HepG2 (cell line): ENCODE measurements at regions not wholly inside any gene's neighbourhood (a gene's known extent, or its start where the extent isn't known, plus 50 kb on each side); places are given as distances from the start of the nearest gene placed in this dataset.

Experiments
- ATAC-seq: fragments of 200-7000 bp; cut with Tn5 transposase; 3 replicates; pipeline ENCODE4 v1.9.1; 2020; ENCODE audit warnings: mild to moderate bottlenecking, moderate library complexity
- BruUV-seq: library from RNA; stranded (reverse); fragments of 400-500 nt; replicated peaks from 2 replicates; lab custom pipeline; 2021; lab: Mats Ljungman, UMichigan
- CTCF ChIA-PET: fragments of 300-600 bp; formaldehyde crosslinking; extraction: SDS; loops from one replicate; lab custom pipeline; 2021; ENCODE audit warnings: low total read pairs, inconsistent platforms, low intra/inter-chr PET ratio; lab: Yijun Ruan, JAX
- POLR2A ChIA-PET: fragments of 350-600 bp; sonication (Branson Sonifier 250); formaldehyde crosslinking; loops from one replicate; lab custom pipeline; 2020; ENCODE audit warnings: antibody characterized with exemption, inconsistent platforms; lab: Yijun Ruan, JAX
- DNase-seq: peaks from one replicate; pipeline ENCODE4 v3.0.0-alpha.2; 2015; ENCODE audit warnings: low spot score
- FAIRE-seq: peaks from 3 replicates; lab custom pipeline; 2011; peaks lifted over from hg19 to GRCh38; lab: Jason Lieb, UNC
- H2AFZ ChIP-seq: one replicate; pipeline ENCODE4 v1.6.1; 2011; ENCODE audit warnings: low read length, inconsistent platforms
- H3K27ac ChIP-seq: fragments of 300-600 bp; 3 replicates; pipeline ENCODE4 v1.8.0; 2011; ENCODE audit warnings: mixed run types, mild to moderate bottlenecking, mixed read lengths, low read length, inconsistent platforms; ENCODE audit not compliant: insufficient read depth; ENCODE audit errors: extremely low read length
- H3K27me3 ChIP-seq, 2 experiments: fragments of 200-600 bp in 1 of 2; 2 replicates in 1 of 2; 3 replicates in 1 of 2; pipeline versions ENCODE4 v1.6.0 to v1.8.0; 2011; ENCODE audit warnings: low read length in 2 of 2, mild to moderate bottlenecking in 2 of 2, moderate library complexity in 2 of 2, inconsistent platforms in 1 of 2; ENCODE audit not compliant: insufficient read depth in 2 of 2, control insufficient read depth in 1 of 2
- H3K36me3 ChIP-seq, 2 experiments: fragments of 200-600 bp in 1 of 2; replicated peaks in 1 of 2; 2 replicates in 1 of 2; 3 replicates in 1 of 2; pipeline versions ENCODE4 v1.5.1 to v1.8.0; 2011; ENCODE audit warnings: low read length in 2 of 2, inconsistent platforms in 1 of 2; ENCODE audit not compliant: insufficient read depth in 2 of 2, control insufficient read depth in 1 of 2
- H3K4me1 ChIP-seq: 2 replicates; pipeline ENCODE4 v1.5.1; 2012; ENCODE audit warnings: low read length, inconsistent platforms; ENCODE audit not compliant: insufficient read depth
- H3K4me2 ChIP-seq: 2 replicates; pipeline ENCODE4 v1.6.0; 2011; ENCODE audit warnings: low read depth, low read length, inconsistent platforms
- H3K4me3 ChIP-seq, 3 experiments: fragments of 200-600 bp in 1 of 3; sonication (generic), shearing (Covaris generic) in 1 of 3; replicated peaks in 1 of 3; 2 replicates each; pipeline ENCODE4 v1.5.1; 2011 to 2016; ENCODE audit warnings: low read length in 3 of 3, inconsistent platforms in 2 of 3, low read depth in 2 of 3, mild to moderate bottlenecking in 2 of 3, control low read depth in 1 of 3, mixed read lengths in 1 of 3; ENCODE audit not compliant: insufficient read depth in 1 of 3
- H3K79me2 ChIP-seq: one replicate; pipeline ENCODE4 v1.6.1; 2011; ENCODE audit warnings: low read length, inconsistent platforms; ENCODE audit not compliant: insufficient read depth
- H3K9ac ChIP-seq: 2 replicates; pipeline ENCODE4 v1.6.0; 2011; ENCODE audit warnings: mild to moderate bottlenecking, low read depth, low read length, inconsistent platforms; ENCODE audit not compliant: insufficient read depth
- H3K9me3 ChIP-seq: 2 replicates; pipeline ENCODE4 v1.5.1; 2012; ENCODE audit warnings: mild to moderate bottlenecking, low read length
- H4K20me1 ChIP-seq: 2 replicates; pipeline ENCODE4 v1.6.0; 2011; ENCODE audit warnings: inconsistent platforms, mild to moderate bottlenecking, low read length, moderate library complexity; ENCODE audit not compliant: insufficient read depth
- BCL3 ChIP-seq: sonication (generic); formaldehyde crosslinking; IDR thresholded peaks from 2 replicates; pipeline ENCODE4 v1.5.1; 2020; ENCODE audit warnings: mild to moderate bottlenecking, missing genetic modification reagents, moderate library complexity
- HOXD1 ChIP-seq: sonication (generic); formaldehyde crosslinking; IDR thresholded peaks from 2 replicates; pipeline ENCODE4 v1.5.0; 2020; ENCODE audit warnings: missing genetic modification reagents
- MTA1 ChIP-seq: sonication (generic); formaldehyde crosslinking; IDR thresholded peaks from 2 replicates; pipeline ENCODE4 v1.4.0; 2020; ENCODE audit warnings: missing genetic modification reagents, mild to moderate bottlenecking, borderline replicate concordance
- MYNN ChIP-seq: sonication (generic); formaldehyde crosslinking; IDR thresholded peaks from 2 replicates; pipeline ENCODE4 v1.4.0; 2020; ENCODE audit warnings: mild to moderate bottlenecking, low read depth, missing genetic modification reagents
- NFE2 ChIP-seq: sonication (generic); formaldehyde crosslinking; IDR thresholded peaks from 2 replicates; pipeline ENCODE4 v1.4.0; 2020; ENCODE audit warnings: missing genetic modification reagents
- NONO ChIP-seq, 2 experiments: fragments of 450-650 bp in 1 of 2; sonication (generic) in 1 of 2; formaldehyde crosslinking in 1 of 2; IDR thresholded peaks in 1 of 2; conservative IDR thresholded peaks in 1 of 2; 2 replicates each; pipeline versions ENCODE4 v1.6.1 to v1.8.0; 2017 to 2022; ENCODE audit warnings: mild to moderate bottlenecking in 1 of 2, missing genetic modification reagents in 1 of 2, moderate library complexity in 1 of 2
- ONECUT2 ChIP-seq: sonication (generic); formaldehyde crosslinking; IDR thresholded peaks from 2 replicates; pipeline ENCODE4 v1.4.0; 2020; ENCODE audit warnings: missing genetic modification reagents
- RBFOX2 ChIP-seq: fragments of 200-400 bp; formaldehyde crosslinking; IDR thresholded peaks from 2 replicates; pipeline ENCODE4 v1.6.1; 2017; ENCODE audit warnings: low read depth, mild to moderate bottlenecking, low read length
- STAT6 ChIP-seq: sonication (generic); formaldehyde crosslinking; IDR thresholded peaks from 2 replicates; pipeline ENCODE4 v1.4.0; 2020; ENCODE audit warnings: missing genetic modification reagents, mild to moderate bottlenecking, borderline replicate concordance
- ZFP1 ChIP-seq: IDR thresholded peaks from 2 replicates; pipeline ENCODE4 v1.6.1; 2016
- ZFYVE20 ChIP-seq: sonication (generic); formaldehyde crosslinking; IDR thresholded peaks from 2 replicates; pipeline ENCODE4 v1.8.0; 2023; ENCODE audit warnings: low read depth, mild to moderate bottlenecking, moderate library complexity, missing genetic modification reagents, borderline replicate concordance
- ZNF143 ChIP-seq: sonication (generic); formaldehyde crosslinking; IDR thresholded peaks from 2 replicates; pipeline ENCODE4 v1.4.0; 2020; ENCODE audit warnings: missing genetic modification reagents
- ZNF260 ChIP-seq: sonication (generic); formaldehyde crosslinking; IDR thresholded peaks from 2 replicates; pipeline ENCODE4 v1.4.0; 2020; ENCODE audit warnings: missing genetic modification reagents, low read depth, mild to moderate bottlenecking, borderline replicate concordance
- ZSCAN25 ChIP-seq: sonication (generic); formaldehyde crosslinking; IDR thresholded peaks from 2 replicates; pipeline ENCODE4 v1.8.0; 2022; ENCODE audit warnings: mild to moderate bottlenecking, missing genetic modification reagents
- WGBS: methylation state at CpG from one replicate; pipeline ENCODE4 v1.1.6; 2017; ENCODE audit warnings: low lambda C conversion rate; 5-methylcytosine and 5-hydroxymethylcytosine counted together
- in situ Hi-C: cut with HindIII; loops from 2 replicates; pipeline ENCODE4 v1.10.0; 2017; ENCODE audit warnings: low pct_unique_long_range_greater_than_20kb; ENCODE audit not compliant: extremely low pct_ligation_motif_present
- intact Hi-C: fragments of 100-400 bp; cut with micrococcal nuclease; formaldehyde crosslinking; loops from one replicate; pipeline ENCODE4 v1.10.0; 2022; ENCODE audit not compliant: unreplicated experiment

GRCh38 chr15:66994927-66995656, 70.3 kb upstream of the SMAD3 start:
- no peaks in the 10 kb centered on the region for H3K79me2 ChIP-seq
- no peaks in the 10 kb centered on the region for H3K9me3 ChIP-seq
- no peak for TF ChIP-seq ZSCAN25 (CRISPR knock-in tag)
- no peak for TF ChIP-seq ZFP1 (CRISPR knock-in tag)
- no peak for TF ChIP-seq HOXD1 (CRISPR knock-in tag)
- no peak for TF ChIP-seq BCL3 (CRISPR knock-in tag)
- H3K4me1 ChIP-seq, result peaks cover 43% of the 10 kb centered on the region
- H3K27ac ChIP-seq, result no peak overlapping the region
- in situ Hi-C loops (no loop called here), intact Hi-C loops (no loop called here)
- BruUV-seq, result no TSS peak
- ChIA-PET POLR2A (no interaction called here), CTCF (no interaction called here)
- DNase-seq (no peak), FAIRE-seq (no peak), ATAC-seq (no peak; the same call in 2 of the 3 replicates)
- H3K4me3 ChIP-seq, result no peak overlapping the region
- H4K20me1 ChIP-seq, result peaks cover 5% of the 10 kb centered on the region; the same call in 1 of the 2 replicates
- H3K36me3 ChIP-seq, result no peaks in the 10 kb centered on the region
- H3K27me3 ChIP-seq, result no peaks in the 10 kb centered on the region
- 85% methylated on average over 7 of the region's 7 CpGs for WGBS
- no peak overlapping the region for H3K9ac ChIP-seq
- no peak overlapping the region for H2AFZ ChIP-seq
- H3K4me2 ChIP-seq, result no peak overlapping the region

GRCh38 chr15:66996094-66996493, 69.3 kb upstream of the SMAD3 start:
- Histone ChIP-seq H3K79me2 (no peaks in the 10 kb centered on the region), H3K36me3 (no peaks in the 10 kb centered on the region), H3K27me3 (no peaks in the 10 kb centered on the region), H4K20me1 (no peaks in the 10 kb centered on the region), H3K4me1 (peaks cover 34% of the 10 kb centered on the region), H3K4me2 (no peak overlapping the region), H3K4me3 (no peak overlapping the region), H2AFZ (no peak overlapping the region), H3K27ac (no peak overlapping the region), H3K9me3 (no peaks in the 10 kb centered on the region), H3K9ac (no peak overlapping the region)
- no TSS peak for BruUV-seq
- DNase-seq (no peak), FAIRE-seq (no peak), ATAC-seq (no peak)
- 96% methylated on average over 2 of the region's 2 CpGs for WGBS
- ChIA-PET POLR2A (no interaction called here), CTCF (no interaction called here)
- intact Hi-C loops (no loop called here), in situ Hi-C loops (no loop called here)
- TF ChIP-seq ONECUT2 (CRISPR knock-in tag) (no peak), ZNF260 (CRISPR knock-in tag) (no peak), MTA1 (no peak), ZFYVE20 (no peak), NFE2 (CRISPR knock-in tag) (no peak), RBFOX2 (no peak), NONO (IDR thresholded peaks at IDR 0.05) (no peak), NONO (CRISPR knock-in tag; conservative IDR thresholded peaks at IDR 0.05) (no peak), ZNF143 (CRISPR knock-in tag) (no peak), MYNN (CRISPR knock-in tag) (no peak), STAT6 (CRISPR knock-in tag) (no peak)
